CD4-positive, alpha-beta T cell treated with Interleukin-4 for 1 hour (primary cell): ENCODE measurements at regions not wholly inside any gene's neighbourhood (a gene's known extent, or its start where the extent isn't known, plus 50 kb on each side); places are given as distances from the start of the nearest gene placed in this dataset.
A peak's percentile ranks its signal among the peaks of the same experiment; 100 is the strongest.

ENCODE experiments used
- DNase-seq, 2 donors: peaks; one replicate each; pipeline ENCODE4 v3.0.0-alpha.2; 2020 to 2022

DNA sequence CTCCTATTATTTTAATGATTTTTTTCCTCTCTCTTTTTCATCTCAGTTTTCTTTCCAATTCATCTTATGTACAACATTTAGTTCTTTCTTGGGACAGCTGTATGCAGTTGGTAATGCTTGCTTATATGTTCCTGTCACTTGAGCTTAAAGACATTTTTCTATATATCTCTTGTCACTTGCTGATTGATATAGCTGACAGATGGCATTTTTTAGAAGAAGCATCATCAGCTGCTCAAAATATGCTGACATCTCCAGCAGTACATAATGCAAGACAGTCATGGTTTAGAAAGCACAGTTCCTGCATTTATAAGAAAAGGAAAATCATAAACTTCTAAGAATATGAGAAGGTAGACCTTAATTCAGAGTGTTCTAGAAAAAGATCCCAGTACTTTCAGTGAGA lies 56.5 kb downstream of the DCAF8L1 start:
- DNase-seq: no peak

DNA sequence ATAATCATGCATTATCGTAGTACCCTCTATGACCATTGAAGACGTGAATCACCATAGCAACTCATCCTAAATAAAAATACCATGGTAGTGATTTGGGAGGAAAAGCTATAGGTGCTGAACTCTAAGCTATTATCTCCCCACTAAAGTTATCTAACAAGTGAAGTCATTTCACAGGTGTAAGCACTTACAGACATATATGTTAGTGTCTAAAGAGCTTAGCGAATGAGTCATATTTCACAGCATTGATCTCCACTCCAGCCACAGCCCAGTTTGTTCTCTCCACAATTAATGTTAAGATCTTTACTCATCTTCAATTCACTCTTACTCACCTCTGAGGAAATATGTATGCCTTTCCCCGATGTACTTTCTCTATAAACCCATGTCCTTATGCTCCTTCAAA lies 57.0 kb downstream of the DCAF8L1 start:
- DNase-seq: no peak

GRCh38 chrX:27918799-27919198 lies 62.5 kb downstream of the DCAF8L1 start:
- no peak for DNase-seq

DNA sequence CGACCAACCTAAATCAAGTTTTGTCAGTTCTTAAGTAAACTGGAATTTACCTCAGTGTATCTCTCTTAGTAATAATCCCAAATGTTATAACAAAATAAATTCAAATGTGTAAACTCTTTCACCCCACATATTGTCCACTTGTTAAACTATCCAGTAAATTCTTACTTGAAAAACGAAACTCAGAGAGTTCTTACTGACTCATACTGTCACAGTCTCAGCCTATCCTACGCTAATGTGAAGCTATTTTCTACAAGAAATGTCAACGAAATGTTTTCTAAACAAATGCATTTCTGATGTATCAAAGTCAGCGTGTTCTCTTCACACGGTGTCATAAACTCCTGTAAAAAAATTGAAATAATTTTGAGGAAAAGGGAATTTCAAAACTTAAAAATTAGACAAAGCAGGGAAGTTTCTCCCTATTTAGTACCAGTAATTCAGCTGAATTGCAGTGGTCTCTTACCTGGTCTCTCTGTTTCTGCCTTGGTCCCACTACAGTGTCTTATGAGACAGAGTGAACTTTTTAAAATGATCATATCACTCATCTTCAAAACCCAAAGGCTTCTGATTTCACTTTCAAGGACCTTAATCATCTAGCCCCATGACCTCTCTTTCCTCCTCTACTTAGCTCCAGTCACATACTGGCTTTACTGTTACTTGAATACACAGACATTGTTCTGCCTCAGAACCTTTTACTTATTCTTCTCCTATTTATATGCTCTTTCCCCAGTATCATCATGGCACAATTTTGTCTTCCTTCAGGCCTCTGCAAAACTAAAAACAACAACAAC lies 63.3 kb downstream of the DCAF8L1 start:
- no peak for DNase-seq

- peak in 1 of 2 donors; percentile 19 for DNase-seq
Observed at GRCh38 chrX:27915617-27916016, 65.6 kb downstream of the DCAF8L1 start.

GRCh38 chrX:27910412-27910811 lies 70.8 kb downstream of the DCAF8L1 start:
- DNase-seq: no peak

DNA sequence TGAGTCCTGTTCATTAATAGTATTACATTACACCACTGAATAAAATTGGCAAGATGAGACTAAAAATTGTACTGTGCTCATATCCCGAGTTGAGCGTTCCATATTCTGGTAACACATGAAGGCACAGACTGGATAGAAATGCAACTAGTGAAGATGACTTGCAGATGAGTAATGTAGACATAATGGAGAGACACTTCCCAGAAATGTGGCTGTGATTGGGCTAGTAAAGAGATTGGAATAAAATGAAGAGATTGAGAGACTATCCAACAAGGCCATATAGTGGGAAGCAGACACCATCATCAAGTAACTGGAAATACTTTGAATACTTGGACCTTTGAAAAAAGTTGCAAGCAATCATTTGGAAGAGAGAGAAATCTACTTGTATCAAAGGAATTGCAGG lies 77.3 kb downstream of the DCAF8L1 start:
- no peak for DNase-seq

- DNase-seq: no peak
Observed at GRCh38 chrX:27893871-27894270, 86.1 kb downstream of the MAGEB10 start.

DNA sequence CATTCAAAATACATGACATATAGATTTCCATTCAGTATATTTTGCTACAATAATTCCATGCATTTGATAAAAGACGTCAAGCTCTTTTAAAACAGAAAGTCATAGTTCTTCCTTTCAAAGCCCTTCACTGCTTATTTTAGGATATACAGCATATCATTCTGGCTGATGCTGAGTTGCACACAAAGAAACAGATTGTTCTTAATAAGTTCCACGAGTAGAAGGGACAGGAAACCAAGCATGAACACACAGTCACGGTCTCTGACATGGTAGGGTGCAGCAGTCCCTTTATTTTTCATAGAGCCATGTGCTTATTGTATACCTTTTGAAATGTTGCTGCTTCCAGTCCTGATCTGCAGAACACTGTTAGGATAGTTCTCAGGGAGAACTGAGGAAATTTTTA lies 85.4 kb downstream of the MAGEB10 start:
- DNase-seq: no peak

DNA sequence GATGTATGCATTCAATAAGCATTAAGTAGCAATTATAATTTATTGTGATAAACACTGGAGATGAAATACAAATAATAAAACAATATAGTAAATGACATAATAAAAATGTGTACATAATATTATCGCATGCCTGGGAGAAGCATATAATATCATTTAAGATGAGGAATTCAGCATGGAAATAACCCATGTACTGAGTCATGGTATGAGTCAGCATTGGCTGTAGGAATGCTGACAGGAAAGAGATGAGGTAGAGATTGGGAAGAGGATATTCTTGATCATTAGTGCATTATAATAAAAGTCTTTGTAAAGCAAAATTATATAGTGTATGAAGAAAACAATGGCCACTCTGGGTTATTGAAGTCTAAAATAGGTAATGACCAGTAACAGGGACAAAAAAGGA lies 82.8 kb downstream of the MAGEB10 start:
- no peak for DNase-seq

GRCh38 chrX:27889878-27890277 lies 82.1 kb downstream of the MAGEB10 start:
- no peak for DNase-seq

GRCh38 chrX:27884654-27885053 lies 76.9 kb downstream of the MAGEB10 start:
- DNase-seq: no peak

- DNase-seq: no peak
Observed at GRCh38 chrX:27883468-27884092, 75.8 kb downstream of the MAGEB10 start.

DNA sequence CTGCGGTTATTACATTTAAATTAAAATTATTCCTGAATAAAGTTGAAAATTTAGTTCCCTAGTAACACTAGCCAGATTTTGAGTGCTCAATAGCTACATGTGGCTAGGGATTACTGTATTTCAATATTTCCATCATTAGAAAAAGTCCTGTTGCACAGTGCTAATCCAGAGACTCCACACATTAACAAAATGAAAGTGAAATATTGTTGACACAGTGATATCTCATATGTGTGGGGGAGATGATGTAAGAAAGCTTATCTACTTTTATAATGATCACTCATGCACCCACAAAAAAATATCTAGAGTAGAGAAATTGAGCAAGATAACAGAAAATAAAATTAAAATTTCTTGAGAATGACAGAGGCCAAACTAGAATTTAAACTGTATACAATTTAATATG lies 74.9 kb downstream of the MAGEB10 start:
- DNase-seq: no peak

DNA sequence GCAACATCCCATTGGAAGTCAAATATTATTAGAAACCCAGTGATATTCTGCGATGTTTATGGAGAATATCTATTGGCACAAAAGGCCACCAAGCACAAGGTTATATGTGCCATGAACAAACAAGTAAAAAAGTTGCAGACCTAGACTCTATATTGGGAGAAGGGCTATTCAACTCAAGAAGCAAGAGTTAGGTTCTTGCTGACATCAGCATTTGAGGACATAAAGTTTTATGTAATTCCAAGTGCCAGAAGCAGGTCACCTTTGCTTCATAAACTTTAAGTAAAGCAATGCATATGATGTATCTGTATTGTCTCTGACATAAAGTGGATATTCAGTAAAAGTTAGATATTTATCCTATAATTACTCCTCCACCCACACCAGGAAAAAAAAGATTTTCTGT lies 71.1 kb downstream of the MAGEB10 start:
- DNase-seq: no peak
